SU-DHL-6 (cell line): ENCODE measurements at regions not wholly inside any gene's neighbourhood (a gene's known extent, or its start where the extent isn't known, plus 50 kb on each side); places are given as distances from the start of the nearest gene placed in this dataset.

ENCODE experiments used
- EZH2phosphoT487 ChIP-seq: fragments of 200-600 bp; sonication (generic), shearing (Covaris generic); conservative IDR thresholded peaks from 2 replicates; pipeline ENCODE4 v1.6.1; 2018; ENCODE audit warnings: mild to moderate bottlenecking, antibody characterized with exemption, low read length, moderate library complexity, mixed read lengths
- TF ChIP-seq, protein P1 (sequence below): fragments of 200-600 bp; sonication (generic); IDR thresholded peaks from one replicate; pipeline ENCODE4 v1.5.1; 2017; ENCODE audit warnings: antibody characterized with exemption, mild to moderate bottlenecking, low read length, moderate library complexity; ENCODE audit not compliant: insufficient read depth, poor library complexity, severe bottlenecking

DNA sequence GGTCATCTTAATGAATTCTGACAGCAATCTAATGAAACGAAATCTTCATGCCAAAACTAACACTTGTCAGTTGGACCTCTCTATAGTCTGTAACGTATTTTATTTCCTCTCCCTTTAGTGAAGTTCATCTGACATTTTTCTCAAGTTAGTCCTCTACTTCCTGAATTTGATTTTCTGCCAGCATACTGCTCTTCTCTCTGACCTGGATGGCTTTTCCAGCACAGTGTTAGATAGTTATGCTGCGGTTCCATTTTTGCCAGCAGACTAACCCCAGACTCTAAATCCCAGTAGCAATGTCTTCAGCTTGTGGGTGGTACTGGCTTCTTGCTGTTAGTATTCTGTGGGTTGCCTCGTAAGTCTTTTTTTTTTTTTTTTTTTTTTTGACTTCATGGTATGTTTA is 146.7 kb upstream of the VEGFC start:
- TF ChIP-seq, protein P1, sequence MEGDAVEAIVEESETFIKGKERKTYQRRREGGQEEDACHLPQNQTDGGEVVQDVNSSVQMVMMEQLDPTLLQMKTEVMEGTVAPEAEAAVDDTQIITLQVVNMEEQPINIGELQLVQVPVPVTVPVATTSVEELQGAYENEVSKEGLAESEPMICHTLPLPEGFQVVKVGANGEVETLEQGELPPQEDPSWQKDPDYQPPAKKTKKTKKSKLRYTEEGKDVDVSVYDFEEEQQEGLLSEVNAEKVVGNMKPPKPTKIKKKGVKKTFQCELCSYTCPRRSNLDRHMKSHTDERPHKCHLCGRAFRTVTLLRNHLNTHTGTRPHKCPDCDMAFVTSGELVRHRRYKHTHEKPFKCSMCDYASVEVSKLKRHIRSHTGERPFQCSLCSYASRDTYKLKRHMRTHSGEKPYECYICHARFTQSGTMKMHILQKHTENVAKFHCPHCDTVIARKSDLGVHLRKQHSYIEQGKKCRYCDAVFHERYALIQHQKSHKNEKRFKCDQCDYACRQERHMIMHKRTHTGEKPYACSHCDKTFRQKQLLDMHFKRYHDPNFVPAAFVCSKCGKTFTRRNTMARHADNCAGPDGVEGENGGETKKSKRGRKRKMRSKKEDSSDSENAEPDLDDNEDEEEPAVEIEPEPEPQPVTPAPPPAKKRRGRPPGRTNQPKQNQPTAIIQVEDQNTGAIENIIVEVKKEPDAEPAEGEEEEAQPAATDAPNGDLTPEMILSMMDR = no peak
- TF ChIP-seq EZH2phosphoT487 = no peak
